Kidney (tissue), 10 donors: ENCODE measurements at regions not wholly inside any gene's neighbourhood (a gene's known extent, or its start where the extent isn't known, plus 50 kb on each side); places are given as distances from the start of the nearest gene placed in this dataset.
"Not testable (repeated sequence)": the region's sequence is repeated elsewhere in the genome, so short reads cannot be mapped to it uniquely, and the experiment has no call there.

Experiments
- DNase-seq, 5 donors: peaks; one replicate each; pipeline ENCODE4 v3.0.0-alpha.2; 2013 to 2020
- FAIRE-seq: peaks from 2 replicates; lab custom pipeline; 2012; peaks lifted over from hg19 to GRCh38; lab: Jason Lieb, UNC
- H3K27ac ChIP-seq, 2 donors: one replicate each; pipeline ENCODE4 v1.7.0; 2013; ENCODE audit warnings: low read depth in 2 of 2, low read length in 2 of 2, inconsistent platforms in 1 of 2
- H3K27me3 ChIP-seq: one replicate; pipeline ENCODE4 v1.7.1; 2013; ENCODE audit warnings: low read length, inconsistent platforms; ENCODE audit not compliant: control insufficient read depth, insufficient read depth
- H3K36me3 ChIP-seq, 3 donors: one replicate each; pipeline versions ENCODE4 v1.7.0 to v1.7.1; 2013; ENCODE audit warnings: low read length in 3 of 3, control low read depth in 1 of 3, inconsistent platforms in 1 of 3; ENCODE audit not compliant: insufficient read depth in 3 of 3, control insufficient read depth in 2 of 3
- H3K4me1 ChIP-seq, 3 donors: one replicate each; pipeline versions ENCODE4 v1.7.0 to v1.7.1; 2013; ENCODE audit warnings: low read length in 3 of 3, inconsistent platforms in 1 of 3, low read depth in 1 of 3; ENCODE audit not compliant: control insufficient read depth in 2 of 3, insufficient read depth in 2 of 3
- H3K4me3 ChIP-seq, 3 donors: one replicate each; pipeline versions ENCODE4 v1.7.0 to v1.8.1; 2013; ENCODE audit warnings: low read length in 3 of 3, control low read depth in 1 of 3, inconsistent platforms in 1 of 3
- H3K9ac ChIP-seq, 3 donors: one replicate each; pipeline versions ENCODE4 v1.7.0 to v1.7.1; 2013; ENCODE audit warnings: low read length in 3 of 3, control low read depth in 1 of 3, inconsistent platforms in 1 of 3
- H3K9me3 ChIP-seq, 3 donors: one replicate each; pipeline versions ENCODE4 v1.7.0 to v1.7.1; 2013; ENCODE audit warnings: low read length in 3 of 3, control low read depth in 1 of 3, inconsistent platforms in 1 of 3; ENCODE audit not compliant: control insufficient read depth in 2 of 3, insufficient read depth in 1 of 3
- intact Hi-C: fragments of 100-400 bp; cut with DNase I; formaldehyde crosslinking; loops from one replicate; pipeline ENCODE4 v1.11.1; 2022
- donor health status: control.
- donor health status: control.
- donor health status: DM: yes; HTN: yes; CAD: no.
- donor health status: Normal renal cell carcinoma (clear cell type).

- H3K27me3 ChIP-seq, H3K4me1 ChIP-seq, FAIRE-seq, H3K4me3 ChIP-seq, H3K36me3 ChIP-seq, intact Hi-C loops, DNase-seq, H3K9ac ChIP-seq, H3K27ac ChIP-seq, H3K9me3 ChIP-seq: not testable (repeated sequence)
Measured at GRCh38 chr7:103199191-103199590, 50.3 kb upstream of the NAPEPLD start.
